ENCODE measurements at regions not wholly inside any gene's neighbourhood (a gene's known extent, or its start where the extent isn't known, plus 50 kb on each side); places are given as distances from the start of the nearest gene placed in this dataset.

GRCh38 chr2:12441750-12442475 is 274.8 kb upstream of the TRIB2 start:
- no peaks in the 10 kb centered on the region for H3K27me3 ChIP-seq (ENCODE audit: control insufficient read depth in 3 of 3, insufficient read depth in 3 of 3, low read length in 3 of 3)
- H3K9me3 ChIP-seq (ENCODE audit: control insufficient read depth in 3 of 3, low read length in 3 of 3) = no peaks in the 10 kb centered on the region
- H3K27ac ChIP-seq (ENCODE audit: low read depth, low read length) = no peak overlapping the region
- H3K9ac ChIP-seq (ENCODE audit: low read depth in 1 of 3, low read length in 3 of 3) = no peak overlapping the region
- no peak overlapping the region for H3K4me3 ChIP-seq (ENCODE audit: low read length in 3 of 3)
- H3K36me3 ChIP-seq (ENCODE audit: control insufficient read depth in 3 of 3, insufficient read depth in 3 of 3, low read length in 3 of 3) = no peaks in the 10 kb centered on the region
- H3K4me1 ChIP-seq (ENCODE audit: control insufficient read depth in 3 of 3, insufficient read depth in 3 of 3, low read length in 3 of 3) = no peaks in the 10 kb centered on the region

- Histone ChIP-seq H3K27ac (ENCODE audit: low read depth, low read length) (no peak overlapping the region), H3K4me3 (ENCODE audit: low read length in 3 of 3) (no peak overlapping the region), H3K27me3 (ENCODE audit: control insufficient read depth in 3 of 3, insufficient read depth in 3 of 3, low read length in 3 of 3) (no peaks in the 10 kb centered on the region), H3K9ac (ENCODE audit: low read depth in 1 of 3, low read length in 3 of 3) (no peak overlapping the region), H3K9me3 (ENCODE audit: control insufficient read depth in 3 of 3, low read length in 3 of 3) (no peaks in the 10 kb centered on the region), H3K4me1 (ENCODE audit: control insufficient read depth in 3 of 3, insufficient read depth in 3 of 3, low read length in 3 of 3) (no peaks in the 10 kb centered on the region), H3K36me3 (ENCODE audit: control insufficient read depth in 3 of 3, insufficient read depth in 3 of 3, low read length in 3 of 3) (no peaks in the 10 kb centered on the region)
Observed at GRCh38 chr2:12442476-12442847, 274.3 kb upstream of the TRIB2 start.

- no peak overlapping the region for H3K27ac ChIP-seq (ENCODE audit: low read depth, low read length)
Observed at GRCh38 chr2:12448846-12449505, 267.8 kb upstream of the TRIB2 start.

GRCh38 chr2:12451726-12452125 is 265.0 kb upstream of the TRIB2 start:
- H3K4me3 ChIP-seq (ENCODE audit: low read length in 3 of 3) = peak overlapping the region in 1 of 3 donors; percentile 8
- H3K9me3 ChIP-seq (ENCODE audit: control insufficient read depth in 3 of 3, low read length in 3 of 3) = no peaks in the 10 kb centered on the region
- peaks cover 6 to 8% (median 8%) of the 10 kb centered on the region in 3 donors for H3K4me1 ChIP-seq (ENCODE audit: control insufficient read depth in 3 of 3, insufficient read depth in 3 of 3, low read length in 3 of 3)
- no peaks in the 10 kb centered on the region for H3K36me3 ChIP-seq (ENCODE audit: control insufficient read depth in 3 of 3, insufficient read depth in 3 of 3, low read length in 3 of 3)
- peak overlapping the region in 2 of 3 donors; percentile 12 to 27 for H3K9ac ChIP-seq (ENCODE audit: low read depth in 1 of 3, low read length in 3 of 3)
- peak overlapping the region; percentile 4 for H3K27ac ChIP-seq (ENCODE audit: low read depth, low read length)
- no peaks in the 10 kb centered on the region for H3K27me3 ChIP-seq (ENCODE audit: control insufficient read depth in 3 of 3, insufficient read depth in 3 of 3, low read length in 3 of 3)

More at GRCh38 chr2:12448846-12449505, 267.8 kb upstream of the TRIB2 start:
- Histone ChIP-seq H3K9me3 (ENCODE audit: control insufficient read depth in 3 of 3, low read length in 3 of 3) (no peaks in the 10 kb centered on the region), H3K36me3 (ENCODE audit: control insufficient read depth in 3 of 3, insufficient read depth in 3 of 3, low read length in 3 of 3) (no peaks in the 10 kb centered on the region), H3K4me1 (ENCODE audit: control insufficient read depth in 3 of 3, insufficient read depth in 3 of 3, low read length in 3 of 3) (peaks cover 5 to 8% (median 6%) of the 10 kb centered on the region in 3 donors), H3K9ac (ENCODE audit: low read depth in 1 of 3, low read length in 3 of 3) (no peak overlapping the region), H3K27me3 (ENCODE audit: control insufficient read depth in 3 of 3, insufficient read depth in 3 of 3, low read length in 3 of 3) (no peaks in the 10 kb centered on the region), H3K4me3 (ENCODE audit: low read length in 3 of 3) (no peak overlapping the region)

GRCh38 chr2:12452185-12452584 is 264.6 kb upstream of the TRIB2 start:
- no peaks in the 10 kb centered on the region for H3K27me3 ChIP-seq (ENCODE audit: control insufficient read depth in 3 of 3, insufficient read depth in 3 of 3, low read length in 3 of 3)
- H3K9ac ChIP-seq (ENCODE audit: low read depth in 1 of 3, low read length in 3 of 3) = no peak overlapping the region
- H3K4me1 ChIP-seq (ENCODE audit: control insufficient read depth in 3 of 3, insufficient read depth in 3 of 3, low read length in 3 of 3) = peaks cover 10 to 12% (median 12%) of the 10 kb centered on the region in 3 donors
- peak overlapping the region; percentile 4 for H3K27ac ChIP-seq (ENCODE audit: low read depth, low read length)
- no peaks in the 10 kb centered on the region for H3K36me3 ChIP-seq (ENCODE audit: control insufficient read depth in 3 of 3, insufficient read depth in 3 of 3, low read length in 3 of 3)
- no peak overlapping the region for H3K4me3 ChIP-seq (ENCODE audit: low read length in 3 of 3)
- no peaks in the 10 kb centered on the region for H3K9me3 ChIP-seq (ENCODE audit: control insufficient read depth in 3 of 3, low read length in 3 of 3)

- Histone ChIP-seq H3K4me1 (ENCODE audit: control insufficient read depth in 3 of 3, insufficient read depth in 3 of 3, low read length in 3 of 3) (peaks cover 11 to 19% (median 12%) of the 10 kb centered on the region in 3 donors), H3K9ac (ENCODE audit: low read depth in 1 of 3, low read length in 3 of 3) (no peak overlapping the region), H3K27me3 (ENCODE audit: control insufficient read depth in 3 of 3, insufficient read depth in 3 of 3, low read length in 3 of 3) (no peaks in the 10 kb centered on the region), H3K36me3 (ENCODE audit: control insufficient read depth in 3 of 3, insufficient read depth in 3 of 3, low read length in 3 of 3) (no peaks in the 10 kb centered on the region), H3K27ac (ENCODE audit: low read depth, low read length) (no peak overlapping the region), H3K4me3 (ENCODE audit: low read length in 3 of 3) (no peak overlapping the region), H3K9me3 (ENCODE audit: control insufficient read depth in 3 of 3, low read length in 3 of 3) (no peaks in the 10 kb centered on the region)
Observed at GRCh38 chr2:12453731-12454130, 263.0 kb upstream of the TRIB2 start.

- no peaks in the 10 kb centered on the region for H3K27me3 ChIP-seq (ENCODE audit: control insufficient read depth in 3 of 3, insufficient read depth in 3 of 3, low read length in 3 of 3)
- peaks cover 11 to 19% (median 12%) of the 10 kb centered on the region in 3 donors for H3K4me1 ChIP-seq (ENCODE audit: control insufficient read depth in 3 of 3, insufficient read depth in 3 of 3, low read length in 3 of 3)
- H3K4me3 ChIP-seq (ENCODE audit: low read length in 3 of 3) = no peak overlapping the region
- H3K9me3 ChIP-seq (ENCODE audit: control insufficient read depth in 3 of 3, low read length in 3 of 3) = no peaks in the 10 kb centered on the region
- H3K9ac ChIP-seq (ENCODE audit: low read depth in 1 of 3, low read length in 3 of 3) = no peak overlapping the region
- H3K27ac ChIP-seq (ENCODE audit: low read depth, low read length) = no peak overlapping the region
- no peaks in the 10 kb centered on the region for H3K36me3 ChIP-seq (ENCODE audit: control insufficient read depth in 3 of 3, insufficient read depth in 3 of 3, low read length in 3 of 3)
Observed at GRCh38 chr2:12455661-12456060, 261.1 kb upstream of the TRIB2 start.

GRCh38 chr2:12456293-12457106 is 260.2 kb upstream of the TRIB2 start:
- Histone ChIP-seq H3K9me3 (ENCODE audit: control insufficient read depth in 3 of 3, low read length in 3 of 3) (no peaks in the 10 kb centered on the region), H3K4me3 (ENCODE audit: low read length in 3 of 3) (peak overlapping the region; percentile 14 to 55 (median 34)), H3K36me3 (ENCODE audit: control insufficient read depth in 3 of 3, insufficient read depth in 3 of 3, low read length in 3 of 3) (no peaks in the 10 kb centered on the region), H3K9ac (ENCODE audit: low read depth in 1 of 3, low read length in 3 of 3) (no peak overlapping the region), H3K27me3 (ENCODE audit: control insufficient read depth in 3 of 3, insufficient read depth in 3 of 3, low read length in 3 of 3) (no peaks in the 10 kb centered on the region), H3K4me1 (ENCODE audit: control insufficient read depth in 3 of 3, insufficient read depth in 3 of 3, low read length in 3 of 3) (peaks cover 11 to 17% (median 12%) of the 10 kb centered on the region in 3 donors), H3K27ac (ENCODE audit: low read depth, low read length) (peak overlapping the region; percentile 9)

GRCh38 chr2:12457831-12458230 is 258.9 kb upstream of the TRIB2 start:
- H3K36me3 ChIP-seq (ENCODE audit: control insufficient read depth in 3 of 3, insufficient read depth in 3 of 3, low read length in 3 of 3) = no peaks in the 10 kb centered on the region
- H3K9ac ChIP-seq (ENCODE audit: low read depth in 1 of 3, low read length in 3 of 3) = no peak overlapping the region
- no peaks in the 10 kb centered on the region for H3K27me3 ChIP-seq (ENCODE audit: control insufficient read depth in 3 of 3, insufficient read depth in 3 of 3, low read length in 3 of 3)
- no peaks in the 10 kb centered on the region for H3K9me3 ChIP-seq (ENCODE audit: control insufficient read depth in 3 of 3, low read length in 3 of 3)
- no peak overlapping the region for H3K4me3 ChIP-seq (ENCODE audit: low read length in 3 of 3)
- H3K4me1 ChIP-seq (ENCODE audit: control insufficient read depth in 3 of 3, insufficient read depth in 3 of 3, low read length in 3 of 3) = peaks cover 6 to 11% (median 6%) of the 10 kb centered on the region in 3 donors
- no peak overlapping the region for H3K27ac ChIP-seq (ENCODE audit: low read depth, low read length)

- Histone ChIP-seq H3K27me3 (ENCODE audit: control insufficient read depth in 3 of 3, insufficient read depth in 3 of 3, low read length in 3 of 3) (no peaks in the 10 kb centered on the region), H3K9ac (ENCODE audit: low read depth in 1 of 3, low read length in 3 of 3) (no peak overlapping the region), H3K36me3 (ENCODE audit: control insufficient read depth in 3 of 3, insufficient read depth in 3 of 3, low read length in 3 of 3) (no peaks in the 10 kb centered on the region), H3K27ac (ENCODE audit: low read depth, low read length) (no peak overlapping the region), H3K4me1 (ENCODE audit: control insufficient read depth in 3 of 3, insufficient read depth in 3 of 3, low read length in 3 of 3) (peaks cover 0 to 2% (median 0%) of the 10 kb centered on the region in 3 donors), H3K4me3 (ENCODE audit: low read length in 3 of 3) (no peak overlapping the region), H3K9me3 (ENCODE audit: control insufficient read depth in 3 of 3, low read length in 3 of 3) (no peaks in the 10 kb centered on the region)
Observed at GRCh38 chr2:12463189-12463588, 253.5 kb upstream of the TRIB2 start.

Measured in skeletal muscle tissue (tissue), 3 donors.